HEK293T (cell line): ENCODE measurements at regions not wholly inside any gene's neighbourhood (a gene's known extent, or its start where the extent isn't known, plus 50 kb on each side); places are given as distances from the start of the nearest gene placed in this dataset.

Experiments used
- CTCF ChIA-PET: fragments of 350-600 bp; formaldehyde crosslinking; extraction: SDS; loops from one replicate; lab custom pipeline; 2021; ENCODE audit warnings: antibody characterized with exemption, inconsistent platforms; lab: Yijun Ruan, JAX
- POLR2A ChIA-PET: fragments of 350-600 bp; formaldehyde crosslinking; extraction: SDS; loops from one replicate; lab custom pipeline; 2020; ENCODE audit warnings: antibody characterized with exemption, inconsistent platforms; lab: Yijun Ruan, JAX
- DNase-seq: peaks from one replicate; pipeline ENCODE4 v3.0.0; 2012; ENCODE audit warnings: mixed read lengths; ENCODE audit errors: extremely low spot score
- ARNT ChIP-seq: fragments of 450-650 bp; IDR thresholded peaks from 2 replicates; pipeline ENCODE4 v1.6.1; 2017; ENCODE audit warnings: mild to moderate bottlenecking
- BHLHE40 ChIP-seq: fragments of 450-650 bp; IDR thresholded peaks from 2 replicates; pipeline ENCODE4 v1.6.1; 2016; ENCODE audit warnings: mild to moderate bottlenecking, moderate library complexity, borderline replicate concordance
- CTBP1 ChIP-seq: fragments of 450-650 bp; IDR thresholded peaks from 2 replicates; pipeline ENCODE4 v1.6.1; 2016; ENCODE audit warnings: borderline replicate concordance
- ELF4 ChIP-seq: fragments of 450-650 bp; IDR thresholded peaks from 2 replicates; pipeline ENCODE4 v1.6.1; 2017; ENCODE audit warnings: antibody characterized with exemption
- FOXA1 ChIP-seq: fragments of 450-650 bp; IDR thresholded peaks from 2 replicates; pipeline ENCODE4 v1.6.1; 2016; ENCODE audit warnings: mild to moderate bottlenecking
- FOXK2 ChIP-seq: fragments of 450-650 bp; IDR thresholded peaks from 2 replicates; pipeline ENCODE4 v1.6.1; 2016; ENCODE audit warnings: mild to moderate bottlenecking
- FOXM1 ChIP-seq: fragments of 450-650 bp; IDR thresholded peaks from 2 replicates; pipeline ENCODE4 v1.6.1; 2017; ENCODE audit warnings: mild to moderate bottlenecking, borderline replicate concordance
- HDGF ChIP-seq: fragments of 450-650 bp; IDR thresholded peaks from 2 replicates; pipeline ENCODE4 v1.6.1; 2017; ENCODE audit warnings: antibody characterized with exemption, borderline replicate concordance
- L3MBTL2 ChIP-seq: fragments of 450-650 bp; conservative IDR thresholded peaks from 2 replicates; pipeline ENCODE4 v1.6.1; 2016; ENCODE audit warnings: mild to moderate bottlenecking
- LEF1 ChIP-seq: fragments of 450-650 bp; IDR thresholded peaks from 2 replicates; pipeline ENCODE4 v1.6.1; 2017; ENCODE audit warnings: mild to moderate bottlenecking, borderline replicate concordance
- NFRKB ChIP-seq: fragments of 450-650 bp; IDR thresholded peaks from 2 replicates; pipeline ENCODE4 v1.6.1; 2016; ENCODE audit warnings: mild to moderate bottlenecking, moderate library complexity
- PKNOX1 ChIP-seq: fragments of 450-650 bp; IDR thresholded peaks from 2 replicates; pipeline ENCODE4 v1.6.1; 2016
- SP1 ChIP-seq: fragments of 450-650 bp; IDR thresholded peaks from 2 replicates; pipeline ENCODE4 v1.6.1; 2017
- SUZ12 ChIP-seq: fragments of 450-650 bp; IDR thresholded peaks from 2 replicates; pipeline ENCODE4 v1.6.1; 2016; ENCODE audit warnings: mild to moderate bottlenecking
- TARDBP ChIP-seq: fragments of 450-650 bp; IDR thresholded peaks from 2 replicates; pipeline ENCODE4 v1.6.1; 2016
- ZNF384 ChIP-seq: fragments of 450-650 bp; IDR thresholded peaks from 2 replicates; pipeline ENCODE4 v1.6.1; 2016

GRCh38 chr21:35325953-35326352, 276.9 kb upstream of the RUNX1 start:
- TF ChIP-seq FOXM1 (no peak), L3MBTL2 (no peak), TARDBP (no peak), ELF4 (no peak), FOXK2 (no peak), NFRKB (no peak), ZNF384 (no peak), FOXA1 (no peak), PKNOX1 (no peak), SP1 (no peak), SUZ12 (no peak), BHLHE40 (no peak)
- ChIA-PET CTCF (no interaction called here), POLR2A (no interaction called here)
- DNase-seq: no peak

- TF ChIP-seq FOXA1 (no peak), SP1 (no peak), NFRKB (no peak), PKNOX1 (no peak), FOXK2 (no peak), ZNF384 (no peak), BHLHE40 (no peak), CTBP1 (no peak), FOXM1 (no peak), LEF1 (no peak), ELF4 (no peak), ARNT (no peak), SUZ12 (no peak), HDGF (no peak), TARDBP (no peak), L3MBTL2 (no peak)
- ChIA-PET CTCF (no interaction called here), POLR2A (no interaction called here)
- no peak for DNase-seq
Observed at GRCh38 chr21:35324372-35325220, 275.5 kb upstream of the RUNX1 start.

DNA sequence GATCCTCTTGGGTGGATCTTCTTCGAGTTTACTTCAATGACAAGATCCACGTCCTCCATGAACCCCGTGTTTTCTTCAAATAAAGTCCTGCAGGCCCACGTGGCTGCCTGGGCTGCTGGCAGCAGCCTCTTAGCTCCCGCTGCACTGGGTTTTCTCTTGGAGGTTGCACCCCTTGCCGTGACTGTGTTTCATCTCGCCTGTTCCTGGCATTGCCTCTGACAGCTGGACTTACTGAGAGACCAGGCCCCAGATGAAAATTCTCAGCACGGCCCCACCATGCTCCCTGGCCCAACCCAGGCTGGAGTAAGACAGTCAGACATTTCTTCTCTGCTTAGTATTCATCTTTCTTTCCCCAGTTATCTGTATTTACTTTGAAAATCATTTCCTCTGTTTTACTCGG, 274.8 kb upstream of the RUNX1 start:
- DNase-seq: no peak
- TF ChIP-seq NFRKB (no peak), L3MBTL2 (no peak), FOXA1 (no peak), BHLHE40 (no peak), SUZ12 (no peak), FOXM1 (no peak), ELF4 (no peak), PKNOX1 (no peak)
- CTCF ChIA-PET: no interaction called here
- POLR2A ChIA-PET: no interaction called here

GRCh38 chr21:35321322-35322200, 272.5 kb upstream of the RUNX1 start:
- ChIA-PET POLR2A (no interaction called here), CTCF (no interaction called here)
- no peak for DNase-seq
- no peak for TF ChIP-seq ARNT
- TF ChIP-seq NFRKB: no peak
- no peak for TF ChIP-seq TARDBP
- TF ChIP-seq CTBP1: no peak
- TF ChIP-seq FOXA1: no peak
- no peak for TF ChIP-seq FOXK2
- no peak for TF ChIP-seq SUZ12
- no peak for TF ChIP-seq BHLHE40
- TF ChIP-seq LEF1: no peak
- TF ChIP-seq ZNF384: no peak
- no peak for TF ChIP-seq HDGF
- no peak for TF ChIP-seq L3MBTL2

DNA sequence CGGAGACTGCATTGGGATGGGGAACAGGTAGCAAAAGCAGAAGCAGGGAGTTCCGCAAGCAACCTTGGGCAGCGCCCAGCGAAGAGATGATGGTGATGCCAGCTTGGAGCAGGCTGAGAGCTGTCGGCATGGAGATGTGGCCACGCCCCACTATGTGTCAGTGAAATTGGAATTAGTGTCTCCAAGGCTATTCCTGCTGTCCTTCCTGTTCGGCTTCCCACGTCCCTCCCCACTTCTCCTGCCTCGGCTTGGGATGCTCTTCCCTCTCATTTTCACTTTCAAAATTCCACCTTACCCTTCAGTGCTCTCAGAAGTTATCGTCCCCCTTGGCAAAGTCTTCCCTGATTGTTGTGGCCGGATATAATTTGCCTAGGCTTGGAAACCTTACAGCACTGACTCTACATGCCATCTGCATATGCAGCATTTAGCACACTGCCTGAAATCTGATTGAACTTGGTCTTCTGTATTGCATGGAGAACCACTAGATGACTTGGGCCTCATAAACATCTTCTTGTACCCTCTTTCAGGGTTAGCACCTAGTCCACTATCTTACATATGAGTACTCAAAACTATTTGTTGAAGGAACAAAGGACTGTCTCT, 270.7 kb upstream of the RUNX1 start:
- TF ChIP-seq ZNF384: no peak
- TF ChIP-seq SUZ12: no peak
- no peak for TF ChIP-seq PKNOX1
- no peak for TF ChIP-seq FOXA1
- no peak for TF ChIP-seq ELF4
- no peak for TF ChIP-seq TARDBP
- TF ChIP-seq ARNT: no peak
- TF ChIP-seq LEF1: no peak
- TF ChIP-seq CTBP1: no peak
- TF ChIP-seq SP1: no peak
- POLR2A ChIA-PET: no interaction called here
- CTCF ChIA-PET: no interaction called here
- no peak for DNase-seq
